ENCODE measurements at regions not wholly inside any gene's neighbourhood (a gene's known extent, or its start where the extent isn't known, plus 50 kb on each side); places are given as distances from the start of the nearest gene placed in this dataset.
"Not testable (repeated sequence)": the region's sequence is repeated elsewhere in the genome, so short reads cannot be mapped to it uniquely, and the experiment has no call there.

DNA sequence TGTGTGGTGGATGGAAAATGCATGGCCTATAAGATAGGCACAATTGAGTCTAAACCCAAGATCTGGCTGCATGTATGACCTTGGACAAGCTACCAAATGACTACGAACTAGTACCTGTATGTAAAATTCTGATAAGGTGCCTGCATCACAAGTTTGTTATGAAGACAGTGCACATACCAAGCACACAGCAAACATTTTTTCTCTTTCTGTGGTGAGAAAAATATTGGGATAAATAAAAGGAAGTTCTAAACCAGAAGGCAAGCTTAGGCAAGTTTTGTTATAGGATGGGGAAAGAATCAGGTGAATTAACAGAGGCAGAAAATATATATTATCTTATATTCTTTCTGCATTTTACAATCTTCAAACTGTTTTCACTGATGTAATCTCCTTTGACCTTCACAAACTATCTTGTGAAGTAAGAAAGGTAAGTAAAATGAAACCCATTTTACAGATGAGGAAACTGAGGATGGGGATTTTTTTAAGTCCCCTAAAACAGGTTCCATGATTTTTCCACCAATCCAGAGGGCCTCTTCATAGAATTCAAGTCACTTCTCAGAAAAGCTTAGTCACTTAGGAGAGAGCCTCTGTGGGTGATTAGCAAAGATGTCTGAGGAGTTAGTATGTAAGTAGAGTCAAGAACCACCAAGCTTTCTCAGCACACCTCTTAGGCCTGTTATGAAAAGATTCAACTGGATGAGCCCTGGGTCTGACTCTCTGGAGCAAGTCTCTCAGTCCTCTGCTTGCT, 132.0 kb upstream of the RAP1B start:
- DNase-seq (ENCODE audit: low read depth in 2 of 2), result no peak

DNA sequence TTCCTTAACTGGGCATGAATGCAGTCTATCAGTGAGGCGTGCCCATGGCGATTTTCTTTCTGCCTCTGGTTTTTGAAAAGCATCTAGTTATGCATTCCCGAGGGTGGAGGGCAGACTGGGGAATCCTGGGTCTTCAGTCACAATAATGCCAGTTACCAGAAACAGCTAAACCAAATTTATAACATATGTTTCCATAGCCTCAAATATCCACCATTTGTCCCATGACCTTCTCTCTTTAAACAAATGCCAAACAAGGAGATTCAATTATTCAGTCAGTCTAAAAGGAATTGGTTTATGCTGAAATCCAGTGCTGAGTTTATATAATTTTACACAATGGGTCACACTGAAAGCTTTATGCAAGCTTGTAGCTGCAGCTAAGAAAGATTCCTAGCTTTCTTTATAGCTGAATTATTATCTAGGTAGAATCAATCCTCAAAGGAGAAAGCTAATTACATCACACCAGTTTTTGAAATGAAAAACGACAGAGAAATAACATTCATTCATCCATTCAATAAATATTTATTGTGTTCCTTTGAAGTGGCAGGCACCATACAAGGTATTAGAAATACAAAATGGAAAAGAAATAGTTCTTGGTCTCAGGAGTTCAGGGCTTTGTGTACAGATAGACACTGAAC, 131.3 kb upstream of the RAP1B start:
- peak; percentile 81 for DNase-seq (ENCODE audit: low read depth in 2 of 2)

DNA sequence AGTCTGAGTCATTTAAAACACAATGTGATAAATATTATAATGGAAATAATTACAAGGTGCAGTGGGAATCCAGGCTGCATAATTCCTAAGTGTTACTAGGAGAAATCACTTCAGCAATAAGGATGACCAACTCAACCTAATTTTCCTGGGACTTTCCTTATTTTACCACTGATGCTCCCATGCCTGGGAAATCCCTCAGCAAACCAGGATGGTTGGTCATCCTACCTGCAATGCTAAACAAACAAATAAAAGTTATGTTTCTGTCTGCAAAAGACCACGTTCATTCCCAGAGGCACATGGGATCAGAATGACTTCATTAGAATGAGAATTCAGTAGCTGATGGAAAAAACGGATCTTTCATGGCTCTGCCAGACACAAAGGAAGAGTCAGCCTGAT, 130.8 kb upstream of the RAP1B start:
- DNase-seq (ENCODE audit: low read depth in 2 of 2), result no peak

- DNase-seq (ENCODE audit: low read depth in 2 of 2), result no peak
Observed at GRCh38 chr12:68480526-68480925, 130.2 kb upstream of the RAP1B start.

DNA sequence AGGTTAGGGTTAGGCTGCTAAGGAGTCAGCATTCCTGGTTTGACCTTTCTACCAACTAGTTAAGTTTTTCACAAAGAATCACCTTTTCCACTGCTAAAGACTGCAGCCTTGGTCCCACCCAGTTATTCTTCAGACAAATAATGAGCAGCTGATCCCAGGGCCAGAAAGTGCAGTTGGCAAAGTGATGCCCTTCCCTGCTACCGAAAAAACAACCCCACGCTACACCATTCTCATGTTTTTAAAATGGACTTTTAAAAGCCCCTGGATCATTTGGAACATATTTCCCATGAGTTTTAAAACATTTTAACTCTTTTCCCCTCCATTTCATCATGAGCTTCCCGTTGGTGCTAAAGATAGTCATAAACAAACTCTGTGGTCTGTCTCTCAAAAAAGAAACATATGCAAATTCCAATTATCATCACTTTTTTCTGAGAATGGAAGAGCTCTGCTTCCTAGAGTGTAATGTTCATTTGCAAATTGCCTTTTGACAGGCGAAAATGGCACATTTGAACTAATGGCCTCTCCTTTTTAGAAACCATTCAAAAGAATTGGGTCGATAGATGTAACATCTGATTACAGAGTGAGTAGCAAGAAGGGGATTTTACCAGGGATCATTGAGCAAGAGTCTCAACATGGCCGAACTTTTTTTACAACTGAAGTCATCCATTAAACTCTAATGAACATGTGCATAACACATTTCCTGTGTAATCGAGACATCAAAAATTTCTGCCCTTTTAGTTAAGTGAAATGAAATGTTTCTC, 129.3 kb upstream of the RAP1B start:
- DNase-seq (ENCODE audit: low read depth in 2 of 2), result peak; percentile 53 to 55

DNA sequence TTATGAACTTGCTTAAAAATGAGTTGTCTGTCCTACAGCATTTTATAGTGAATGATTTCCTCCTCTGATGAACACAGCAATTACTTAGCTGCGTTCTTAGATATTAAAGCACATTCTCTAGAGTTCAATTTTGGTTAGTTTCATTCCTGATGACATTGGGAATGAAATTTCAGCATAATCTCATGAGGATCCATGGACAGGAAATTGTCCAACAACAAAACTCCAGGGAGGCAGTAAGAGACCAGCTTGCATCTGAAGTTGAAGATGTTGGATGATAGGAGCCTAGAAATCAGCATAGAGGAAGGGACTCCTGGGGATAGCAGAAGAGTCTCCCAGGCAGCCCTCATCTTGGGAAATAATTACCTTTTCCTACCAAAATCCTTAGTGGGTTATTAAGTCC, 128.7 kb upstream of the RAP1B start:
- DNase-seq (ENCODE audit: low read depth in 2 of 2), result peak; percentile 44 to 47

DNA sequence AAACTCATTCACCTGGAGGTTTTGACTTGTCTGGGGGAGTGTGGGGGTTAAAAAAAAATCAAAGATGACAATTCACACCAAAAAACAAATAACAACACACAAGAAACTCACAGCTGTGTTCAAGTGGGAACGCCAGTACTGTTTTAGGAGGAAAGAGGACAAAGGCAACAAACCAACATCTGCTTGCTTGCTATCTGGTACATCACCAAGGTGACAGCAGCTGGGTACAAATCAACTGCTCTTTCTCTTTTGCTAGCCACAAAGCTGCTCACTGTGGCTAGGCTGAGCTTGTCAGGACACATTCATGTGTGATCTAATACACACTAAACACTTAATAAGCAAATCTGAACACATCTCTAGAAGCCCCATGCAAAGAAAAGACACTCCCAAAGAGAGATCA, 128.0 kb upstream of the RAP1B start:
- DNase-seq (ENCODE audit: low read depth in 2 of 2), result no peak

DNA sequence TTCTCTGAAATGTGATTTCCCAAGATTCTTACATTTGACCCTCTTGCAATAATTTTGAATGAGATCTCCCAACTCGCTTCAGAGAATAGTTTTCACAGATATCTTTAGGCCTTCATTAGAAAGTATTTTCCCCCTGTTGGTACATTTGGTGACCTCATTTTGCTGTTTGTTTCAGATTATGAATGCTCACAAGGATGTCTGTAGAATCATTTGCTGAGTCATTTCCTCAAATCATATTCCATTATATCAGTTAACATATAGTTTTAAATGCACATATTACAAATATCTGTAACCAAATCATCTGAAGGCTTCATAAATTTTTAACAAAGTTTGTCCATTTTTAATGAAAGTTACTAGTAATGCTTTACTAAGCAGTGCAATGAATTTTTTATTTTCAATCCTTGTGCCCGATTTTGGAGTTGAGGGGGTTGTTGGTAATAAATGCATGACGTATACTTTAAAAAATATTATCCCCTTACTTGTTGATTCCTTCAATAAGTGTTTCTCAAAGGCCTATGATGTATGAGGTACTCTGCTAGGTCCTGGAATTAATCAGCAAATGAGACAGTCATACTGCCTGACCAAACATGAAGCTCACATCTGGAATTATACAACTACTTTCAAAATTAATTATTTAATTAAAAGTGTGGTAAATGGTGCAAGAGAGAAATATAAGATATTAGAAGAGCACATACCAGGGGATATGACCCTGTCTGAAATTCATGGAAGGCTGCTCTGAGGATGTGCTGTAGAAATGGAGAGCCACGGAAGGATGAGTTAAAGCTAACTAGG, 126.9 kb upstream of the RAP1B start:
- DNase-seq (ENCODE audit: low read depth in 2 of 2), result peak; percentile 72 to 76

- DNase-seq (ENCODE audit: low read depth in 2 of 2), result not testable (repeated sequence)
Observed at GRCh38 chr12:68484578-68484977, 126.1 kb upstream of the RAP1B start.

- not testable (repeated sequence) for DNase-seq (ENCODE audit: low read depth in 2 of 2)
Observed at GRCh38 chr12:68486449-68486848, 124.2 kb upstream of the RAP1B start.

GRCh38 chr12:68487721-68488309, 122.9 kb upstream of the RAP1B start:
- no peak for DNase-seq (ENCODE audit: low read depth in 2 of 2)

DNA sequence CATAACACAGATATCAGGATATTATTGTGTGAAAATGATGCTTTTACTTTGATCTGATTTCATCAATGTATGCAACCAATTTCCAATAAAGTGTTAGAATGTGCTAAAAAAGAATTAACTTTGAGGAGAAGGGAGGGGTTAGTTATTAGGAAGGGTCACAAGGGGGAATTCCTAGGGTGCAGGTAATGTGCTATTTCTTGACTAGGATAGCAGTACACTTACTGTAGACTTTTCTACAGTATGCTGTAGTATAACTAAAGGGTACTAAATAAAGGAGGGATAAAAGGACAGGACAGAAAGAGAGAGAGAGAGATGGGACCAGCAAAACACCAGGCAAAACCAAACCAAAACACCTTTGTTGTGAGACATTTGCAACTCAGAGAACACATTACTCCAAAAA, 121.4 kb upstream of the RAP1B start:
- no peak for DNase-seq (ENCODE audit: low read depth in 2 of 2)

DNA sequence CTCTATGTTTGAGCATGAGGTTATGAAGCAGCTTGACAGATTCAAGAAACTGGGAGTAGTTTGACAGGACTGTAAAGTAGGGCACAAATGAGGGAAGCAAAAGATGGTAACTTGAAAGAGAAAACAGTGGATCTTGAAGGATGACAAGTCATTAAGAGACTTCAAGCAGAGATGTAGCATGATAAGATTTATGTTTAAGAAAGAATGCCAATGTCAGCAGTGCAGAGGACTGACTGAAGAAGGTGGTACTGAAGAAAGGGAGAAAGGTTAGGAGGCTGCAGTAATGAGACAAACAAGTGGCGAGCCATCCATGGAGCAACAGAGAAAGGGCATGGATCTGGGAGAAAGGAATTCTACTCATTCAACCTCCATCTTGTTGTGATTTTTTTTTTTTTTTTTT, 120.2 kb upstream of the RAP1B start:
- DNase-seq (ENCODE audit: low read depth in 2 of 2), result no peak

DNA sequence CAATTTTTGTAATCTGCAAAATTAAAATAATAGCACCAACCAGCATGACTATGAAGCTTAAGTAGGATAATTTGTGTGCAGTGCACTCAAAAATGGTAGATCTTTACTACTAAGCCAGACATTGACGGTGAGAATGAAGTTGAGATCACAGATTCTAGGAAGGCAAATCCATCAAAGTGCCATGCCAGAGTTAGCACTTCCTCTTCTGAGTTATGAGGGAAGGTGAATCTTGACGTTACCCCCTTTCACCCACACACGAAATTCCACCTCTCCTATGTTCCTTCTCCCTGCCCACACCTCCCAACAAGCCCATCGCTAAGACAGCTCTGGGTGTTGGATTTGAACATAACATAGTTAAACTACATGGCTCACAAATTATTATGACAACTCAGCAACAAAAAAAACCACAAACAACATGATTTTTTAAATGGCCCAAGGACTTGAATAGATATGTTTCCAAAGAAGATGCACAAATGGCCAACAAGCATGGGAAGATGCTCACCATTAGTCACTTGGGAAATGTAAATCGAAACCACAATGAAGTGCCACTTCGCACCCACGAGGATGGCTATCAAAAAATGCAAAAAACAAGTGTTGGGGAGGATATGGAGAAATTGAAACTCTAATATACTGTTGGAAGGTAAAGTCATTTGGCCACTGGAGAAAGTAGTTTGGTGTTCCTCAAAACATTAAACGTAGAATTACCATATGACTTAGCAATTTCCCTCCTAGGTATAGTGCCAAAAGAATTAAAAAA, 119.3 kb upstream of the RAP1B start:
- DNase-seq (ENCODE audit: low read depth in 2 of 2), result no peak

GRCh38 chr12:68495336-68496070, 115.2 kb upstream of the RAP1B start:
- DNase-seq (ENCODE audit: low read depth in 2 of 2), result no peak

DNA sequence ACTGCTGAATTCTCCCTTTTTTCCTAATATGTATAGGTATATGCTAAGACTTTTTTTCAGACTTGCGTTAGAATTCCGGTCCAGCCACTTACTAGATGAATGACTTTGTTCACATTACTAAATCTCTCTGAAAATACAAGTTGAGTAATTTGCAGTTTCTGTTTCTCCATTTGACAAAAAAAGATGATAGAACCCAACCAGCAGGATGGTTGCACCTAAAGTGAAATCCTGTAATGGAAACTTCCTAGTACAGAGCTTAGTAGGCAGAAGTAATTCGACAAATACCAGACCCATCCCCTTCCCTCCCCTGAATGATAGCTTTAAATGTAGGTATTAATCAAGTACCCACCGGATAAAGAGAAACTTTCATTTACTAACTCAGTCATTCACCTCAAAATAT, 113.6 kb upstream of the RAP1B start:
- no peak for DNase-seq (ENCODE audit: low read depth in 2 of 2)

DNA sequence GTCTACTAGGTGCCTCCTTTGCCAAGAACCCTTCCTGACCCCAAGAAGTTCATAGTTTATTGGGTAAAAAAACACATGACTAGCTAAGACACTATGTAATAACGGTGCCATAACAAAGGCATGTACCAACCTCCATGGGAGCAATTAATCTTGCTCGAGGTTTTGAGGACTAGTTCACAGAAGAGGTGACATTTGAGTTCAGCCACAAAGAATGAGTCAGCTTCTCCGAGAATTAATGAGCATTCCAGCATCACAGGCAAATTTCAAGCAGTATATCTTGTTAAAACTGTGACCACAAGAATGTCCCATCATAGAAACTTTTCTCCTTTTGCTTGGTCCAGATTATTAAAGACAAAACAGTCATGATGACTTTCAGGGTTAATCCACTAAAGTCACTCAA, 113.0 kb upstream of the RAP1B start:
- DNase-seq (ENCODE audit: low read depth in 2 of 2), result peak; percentile 98

DNA sequence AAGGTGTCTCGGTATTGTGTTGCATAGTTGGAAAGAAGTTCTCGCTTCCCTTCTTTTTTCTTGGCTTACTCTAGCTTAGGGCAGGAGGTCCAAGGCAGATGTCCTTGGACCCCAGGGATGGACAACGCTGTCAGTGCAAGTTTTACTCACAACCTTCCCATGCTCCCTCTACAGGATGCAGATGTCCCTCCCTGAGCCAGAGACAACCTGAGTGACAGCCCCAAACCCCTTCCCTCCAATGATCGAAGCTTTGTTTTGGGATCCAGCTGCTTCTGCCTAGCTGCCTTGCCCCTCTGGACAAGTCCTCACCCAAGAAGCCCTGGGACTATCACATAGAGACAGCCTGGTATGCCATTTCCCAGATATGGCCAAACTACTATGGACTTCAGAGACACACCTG, 112.0 kb upstream of the RAP1B start:
- DNase-seq (ENCODE audit: low read depth in 2 of 2), result no peak

DNA sequence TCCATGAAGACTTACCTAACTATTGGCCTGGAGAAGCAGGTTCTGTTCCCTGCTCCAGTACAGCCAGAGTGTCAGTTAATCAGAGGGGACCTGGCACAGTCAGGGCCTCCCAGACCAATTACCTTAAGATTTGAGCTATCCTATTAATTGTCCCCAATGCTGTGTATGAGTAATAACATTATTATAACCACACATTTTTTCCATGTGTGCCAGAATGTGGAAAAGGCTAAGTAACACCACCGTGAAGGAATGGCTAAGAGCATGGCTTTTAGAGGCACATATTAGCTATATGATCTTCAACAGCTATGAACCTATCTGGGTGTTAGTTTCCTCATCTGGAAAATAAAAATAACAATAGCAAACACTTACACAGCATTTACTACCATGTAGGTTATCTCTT, 111.1 kb upstream of the RAP1B start:
- DNase-seq (ENCODE audit: low read depth in 2 of 2), result no peak

GRCh38 chr12:68501226-68501625, 109.5 kb upstream of the RAP1B start:
- DNase-seq (ENCODE audit: low read depth in 2 of 2), result no peak
